Rectal smooth muscle tissue (tissue), 1 donor: ENCODE measurements at regions not wholly inside any gene's neighbourhood (a gene's known extent, or its start where the extent isn't known, plus 50 kb on each side); places are given as distances from the start of the nearest gene placed in this dataset.

Experiments
- H3K27ac ChIP-seq: one replicate; pipeline ENCODE4 v1.7.0; 2013; ENCODE audit warnings: low read depth, low read length, inconsistent platforms
- H3K27me3 ChIP-seq: one replicate; pipeline ENCODE4 v1.7.0; 2013; ENCODE audit warnings: low read length; ENCODE audit not compliant: control insufficient read depth, insufficient read depth
- H3K36me3 ChIP-seq: one replicate; pipeline ENCODE4 v1.7.0; 2013; ENCODE audit warnings: low read length; ENCODE audit not compliant: control insufficient read depth, insufficient read depth
- H3K4me1 ChIP-seq: one replicate; pipeline ENCODE4 v1.7.0; 2013; ENCODE audit warnings: low read length; ENCODE audit not compliant: control insufficient read depth, insufficient read depth
- H3K4me3 ChIP-seq: one replicate; pipeline ENCODE4 v1.7.0; 2013; ENCODE audit warnings: low read length
- H3K9ac ChIP-seq: one replicate; pipeline ENCODE4 v1.7.0; 2013; ENCODE audit warnings: low read length

DNA sequence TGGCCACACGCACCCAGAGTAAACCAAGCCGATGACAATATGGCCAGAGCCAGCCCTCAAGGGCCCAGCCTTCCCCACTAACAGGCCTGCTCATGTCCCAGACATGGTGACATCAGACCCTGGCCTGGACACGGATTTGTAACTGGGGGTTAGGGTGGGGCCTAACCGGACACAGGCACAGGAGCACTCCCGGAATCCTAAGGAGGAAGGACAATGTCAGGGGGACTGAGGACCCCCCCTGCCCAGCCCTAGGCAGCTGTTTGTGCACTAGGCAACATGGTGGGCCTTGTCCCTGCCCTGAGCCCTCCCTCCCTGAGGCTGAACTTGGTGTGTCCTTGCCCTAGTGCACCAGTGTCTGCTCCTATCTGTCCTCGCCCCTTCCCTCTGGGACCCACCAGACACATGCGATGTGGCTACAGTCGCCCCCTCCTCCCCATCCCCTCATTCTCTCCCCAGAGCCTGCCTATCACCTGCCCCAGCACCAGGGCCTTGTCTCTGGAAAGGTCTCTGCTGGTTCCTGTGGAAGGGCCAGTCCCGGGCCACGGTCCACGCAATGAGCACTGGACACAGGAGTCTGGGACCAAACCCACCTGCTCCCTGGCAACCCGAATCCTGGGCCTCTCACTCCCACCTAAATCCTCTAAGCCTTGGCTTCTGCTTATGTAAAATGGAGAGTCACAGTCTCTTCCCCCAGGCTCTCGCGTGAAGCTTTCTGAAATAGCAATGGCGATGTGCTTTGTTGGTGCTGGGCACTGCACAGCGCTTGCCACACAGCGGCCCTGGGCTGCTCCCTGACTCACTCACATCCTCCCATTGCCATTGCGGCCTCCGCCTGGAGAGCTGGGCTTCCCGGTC is 76.5 kb upstream of the RAB6C start:
- no peak overlapping the region for H3K4me3 ChIP-seq
- H3K4me1 ChIP-seq = no peaks in the 10 kb centered on the region
- no peaks in the 10 kb centered on the region for H3K36me3 ChIP-seq
- no peaks in the 10 kb centered on the region for H3K27me3 ChIP-seq
- H3K27ac ChIP-seq = no peak overlapping the region
- no peak overlapping the region for H3K9ac ChIP-seq

DNA sequence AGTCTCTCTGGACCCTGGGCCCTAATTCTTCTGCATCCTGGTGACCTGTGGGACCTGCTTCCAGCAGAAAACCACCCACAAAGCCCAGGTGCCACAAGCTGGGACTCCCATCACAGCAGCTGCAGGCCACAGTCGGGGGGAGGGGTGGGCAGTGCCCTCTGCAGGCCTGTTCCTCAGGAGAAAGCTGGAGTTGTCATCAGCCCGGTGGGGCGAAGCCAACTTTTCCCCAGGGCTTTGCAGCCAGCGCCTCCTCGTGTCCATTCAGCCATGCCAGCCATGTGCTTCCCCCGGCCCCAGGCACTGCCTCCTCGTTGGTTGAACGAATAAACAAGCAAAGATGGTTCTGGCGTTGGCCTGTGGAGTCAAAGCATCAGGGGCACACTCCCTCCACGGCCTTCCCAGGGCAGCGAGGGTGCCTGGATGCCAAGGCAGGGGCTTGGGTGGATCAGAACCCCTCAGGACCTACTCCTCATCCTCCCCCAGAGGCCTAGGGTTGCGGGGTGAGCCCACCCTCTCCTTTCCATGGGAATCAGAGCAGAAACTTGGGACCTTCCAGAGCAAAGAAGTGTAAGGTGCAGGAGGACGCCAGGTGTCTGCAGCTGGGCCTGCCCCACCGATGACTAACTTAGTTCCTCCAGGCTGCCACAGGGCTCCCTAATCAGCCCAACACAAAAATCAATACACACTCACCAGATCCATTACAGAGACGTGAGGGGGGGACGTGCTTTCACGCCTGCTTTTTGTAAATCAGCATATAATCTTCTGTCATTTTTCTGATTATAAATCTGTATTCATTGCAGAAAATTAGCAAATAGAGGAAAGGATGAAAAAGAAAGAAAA is 75.7 kb upstream of the RAB6C start:
- Histone ChIP-seq H3K27ac (no peak overlapping the region), H3K4me1 (no peaks in the 10 kb centered on the region), H3K4me3 (no peak overlapping the region), H3K36me3 (no peaks in the 10 kb centered on the region), H3K9ac (no peak overlapping the region), H3K27me3 (no peaks in the 10 kb centered on the region)

DNA sequence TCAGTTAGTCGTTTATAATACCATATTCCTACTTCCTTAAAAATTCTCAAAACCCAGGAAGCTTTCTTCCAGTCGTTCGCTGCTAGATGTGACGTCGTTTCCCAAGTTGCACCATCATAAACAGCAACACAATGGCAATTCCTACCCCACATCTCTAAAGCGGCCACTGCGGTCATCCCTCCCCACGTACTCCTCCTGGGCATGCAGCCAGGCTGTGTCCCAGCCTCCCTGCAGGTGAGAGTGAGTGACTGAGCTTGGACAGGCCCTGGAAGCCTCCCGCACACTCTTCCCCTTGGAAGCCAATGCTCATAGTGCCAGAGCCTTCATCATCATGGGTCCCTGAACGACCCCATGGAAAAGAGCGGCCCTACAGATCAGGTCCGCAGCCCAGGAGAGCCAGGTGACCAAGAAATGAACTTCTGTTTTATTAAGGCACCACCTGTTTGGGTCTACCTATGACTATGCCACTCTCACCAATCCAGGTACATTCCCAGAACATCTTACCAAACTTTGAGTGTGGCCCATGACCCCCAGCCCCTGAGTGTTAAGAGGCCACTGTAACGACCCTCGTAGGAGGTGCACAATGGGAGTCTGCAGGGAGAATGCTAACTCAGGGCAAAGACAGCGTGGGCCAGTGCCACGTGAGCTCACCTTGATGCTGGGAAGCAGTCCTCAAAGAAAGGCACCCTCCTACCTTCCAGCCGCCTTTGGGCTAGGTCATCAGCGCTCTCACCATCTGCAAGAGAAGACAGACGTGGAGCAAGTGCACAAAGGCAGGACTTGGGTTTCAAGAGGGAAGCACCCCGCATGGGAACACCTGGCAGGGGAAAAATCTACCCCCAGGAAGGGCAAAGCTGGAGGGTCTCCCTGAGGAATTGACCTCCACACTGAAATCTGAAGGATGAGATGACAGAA is 74.7 kb upstream of the RAB6C start:
- Histone ChIP-seq H3K27ac (no peak overlapping the region), H3K36me3 (no peaks in the 10 kb centered on the region), H3K9ac (no peak overlapping the region), H3K4me1 (no peaks in the 10 kb centered on the region), H3K27me3 (no peaks in the 10 kb centered on the region), H3K4me3 (no peak overlapping the region)

DNA sequence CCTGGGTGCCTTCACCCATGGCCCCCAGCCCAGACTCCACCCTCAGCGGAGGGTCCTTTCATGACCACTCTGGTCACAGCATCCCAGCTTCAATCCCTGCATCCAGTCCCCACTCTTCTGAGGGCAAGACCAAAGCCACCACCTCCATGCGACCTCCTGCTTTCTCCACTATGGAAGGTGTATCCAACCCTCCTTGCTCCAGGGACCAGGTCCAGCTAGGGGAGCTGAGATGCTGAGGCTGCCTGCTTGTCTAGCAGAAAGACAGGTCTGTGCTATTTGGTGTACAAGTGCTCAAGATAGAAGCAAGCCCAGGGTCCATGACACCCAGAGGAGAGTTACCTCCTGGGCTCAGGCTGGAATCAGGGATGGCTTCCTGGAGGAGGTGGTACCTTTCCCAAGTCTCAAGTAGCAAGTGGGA is 73.8 kb upstream of the RAB6C start:
- Histone ChIP-seq H3K4me1 (no peaks in the 10 kb centered on the region), H3K27ac (no peak overlapping the region), H3K9ac (no peak overlapping the region), H3K27me3 (no peaks in the 10 kb centered on the region), H3K36me3 (no peaks in the 10 kb centered on the region), H3K4me3 (no peak overlapping the region)

DNA sequence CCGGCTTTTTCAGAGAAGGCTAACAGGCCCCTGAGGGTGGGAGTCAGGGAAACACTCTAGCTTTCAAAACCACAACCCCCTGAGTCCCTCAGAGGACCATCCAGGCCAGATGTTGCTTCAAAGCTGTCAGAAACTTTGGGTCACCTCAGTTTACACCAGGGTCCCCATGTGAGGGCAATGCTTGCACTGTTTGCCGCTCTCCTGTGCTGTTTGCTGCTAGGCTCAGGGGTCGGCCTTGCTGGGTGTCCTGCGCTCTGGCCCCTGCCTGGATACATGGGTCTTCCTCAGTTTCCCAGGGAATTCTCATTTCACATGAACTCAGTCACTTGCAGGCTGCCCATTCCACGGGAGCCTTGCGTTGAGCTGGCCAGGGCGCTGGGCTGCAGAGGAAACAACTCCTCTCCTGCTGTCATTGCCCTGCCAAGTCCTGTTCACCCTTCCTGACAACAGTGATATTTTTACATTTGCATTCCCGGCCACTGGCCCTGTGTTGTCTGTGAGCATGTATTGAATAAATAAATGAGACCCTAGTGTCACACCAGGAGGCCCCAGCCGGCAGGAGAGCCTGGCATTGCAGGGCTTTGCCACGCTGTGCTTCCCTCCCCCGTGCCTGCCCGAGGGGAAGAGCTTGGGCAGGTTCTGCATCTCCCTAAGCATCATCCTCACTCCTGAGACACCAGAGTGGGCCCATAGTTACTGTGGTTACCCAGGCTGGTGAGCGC is 73.2 kb upstream of the RAB6C start:
- no peak overlapping the region for H3K9ac ChIP-seq
- no peak overlapping the region for H3K4me3 ChIP-seq
- no peaks in the 10 kb centered on the region for H3K27me3 ChIP-seq
- no peaks in the 10 kb centered on the region for H3K36me3 ChIP-seq
- H3K4me1 ChIP-seq = no peaks in the 10 kb centered on the region
- no peak overlapping the region for H3K27ac ChIP-seq

DNA sequence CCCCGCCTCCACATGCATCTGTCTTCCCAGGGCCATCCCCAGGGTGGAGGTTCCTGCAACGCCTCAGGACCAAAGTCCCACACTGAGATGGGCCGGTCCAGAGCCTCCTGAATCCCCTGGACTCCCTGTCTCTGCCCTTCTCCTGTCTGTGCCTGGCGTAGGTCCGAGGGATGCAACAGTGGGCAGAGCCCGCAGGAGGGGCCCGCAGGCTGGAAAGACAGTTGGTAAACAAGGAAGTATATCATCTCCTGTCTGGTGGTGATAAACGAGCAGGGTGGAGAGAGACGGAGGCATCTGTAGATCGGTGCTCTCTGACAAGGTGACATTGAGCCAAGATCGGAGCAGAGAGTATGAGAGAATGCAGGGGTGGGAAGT is 72.6 kb upstream of the RAB6C start:
- Histone ChIP-seq H3K36me3 (no peaks in the 10 kb centered on the region), H3K27ac (no peak overlapping the region), H3K4me1 (no peaks in the 10 kb centered on the region), H3K27me3 (no peaks in the 10 kb centered on the region), H3K4me3 (no peak overlapping the region), H3K9ac (no peak overlapping the region)

DNA sequence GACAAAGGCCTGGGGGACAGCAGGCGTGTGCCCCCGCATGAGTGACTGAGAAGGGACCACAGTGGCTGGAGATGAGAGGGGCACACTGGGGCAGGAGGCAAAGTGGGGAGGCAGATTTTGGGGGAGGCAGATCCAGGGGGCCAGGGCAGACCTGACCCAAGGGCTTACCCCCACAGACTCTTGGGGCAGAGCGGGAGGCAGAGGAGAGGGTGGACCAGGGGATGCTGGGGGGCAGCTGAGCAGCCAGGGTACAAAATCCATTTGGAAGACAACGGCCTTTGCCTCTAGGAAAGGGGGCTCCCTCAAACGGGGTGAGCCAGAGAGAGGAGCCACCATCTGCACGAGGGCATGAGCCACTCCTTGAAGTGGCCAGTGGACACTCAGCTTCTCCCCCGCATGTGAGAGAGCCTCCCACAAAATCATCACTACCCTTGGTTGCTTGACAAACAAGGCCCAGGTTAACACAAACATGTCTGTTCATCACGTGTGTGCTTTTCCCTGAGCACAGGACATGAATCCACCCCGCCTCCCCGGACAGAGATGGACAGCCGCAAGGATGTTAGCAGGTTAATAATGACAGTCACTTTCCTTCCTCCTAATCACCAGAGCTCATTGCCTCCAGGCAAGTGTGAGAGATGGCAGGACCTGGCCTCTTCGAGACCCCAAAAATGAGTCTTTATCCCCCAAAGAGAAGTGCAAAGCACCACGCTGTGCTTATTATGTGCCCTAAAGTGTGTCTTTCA is 72.0 kb upstream of the RAB6C start:
- Histone ChIP-seq H3K27me3 (no peaks in the 10 kb centered on the region), H3K9ac (no peak overlapping the region), H3K4me3 (no peak overlapping the region), H3K4me1 (no peaks in the 10 kb centered on the region), H3K36me3 (no peaks in the 10 kb centered on the region), H3K27ac (no peak overlapping the region)

DNA sequence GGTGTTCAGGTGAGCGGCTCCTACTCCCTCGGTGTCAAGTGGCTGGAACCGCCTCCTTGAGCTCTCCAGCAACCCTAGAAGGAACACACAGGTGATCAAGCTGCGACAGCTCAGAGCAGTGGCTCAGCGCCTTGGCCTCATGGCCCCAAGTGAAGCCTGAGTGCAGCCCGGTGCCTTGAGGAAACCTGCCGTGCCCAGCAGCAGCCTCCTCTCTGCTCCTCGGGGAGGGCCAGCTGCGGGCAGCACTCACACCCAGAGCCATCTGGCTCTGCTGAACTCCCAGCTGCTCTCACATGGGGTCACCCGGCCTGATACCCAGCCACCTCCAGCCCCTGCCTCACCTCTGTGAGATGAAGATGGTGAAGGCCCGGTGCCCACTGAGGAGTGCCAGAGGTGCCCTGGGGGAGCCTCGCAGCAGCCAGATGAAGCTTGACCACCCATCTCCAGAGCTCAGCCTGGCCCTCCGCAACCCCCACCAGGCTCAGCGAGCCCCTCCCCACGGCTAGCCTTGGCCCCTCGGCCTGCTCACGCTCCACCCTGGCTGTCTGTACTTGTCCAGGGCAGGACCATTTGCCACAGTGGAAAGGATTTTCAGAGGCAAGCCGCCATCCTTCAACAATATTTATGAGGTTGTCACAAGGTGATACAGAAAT is 70.6 kb upstream of the RAB6C start:
- no peak overlapping the region for H3K9ac ChIP-seq
- H3K27ac ChIP-seq = no peak overlapping the region
- H3K4me3 ChIP-seq = no peak overlapping the region
- no peaks in the 10 kb centered on the region for H3K27me3 ChIP-seq
- no peaks in the 10 kb centered on the region for H3K36me3 ChIP-seq
- H3K4me1 ChIP-seq = no peaks in the 10 kb centered on the region

DNA sequence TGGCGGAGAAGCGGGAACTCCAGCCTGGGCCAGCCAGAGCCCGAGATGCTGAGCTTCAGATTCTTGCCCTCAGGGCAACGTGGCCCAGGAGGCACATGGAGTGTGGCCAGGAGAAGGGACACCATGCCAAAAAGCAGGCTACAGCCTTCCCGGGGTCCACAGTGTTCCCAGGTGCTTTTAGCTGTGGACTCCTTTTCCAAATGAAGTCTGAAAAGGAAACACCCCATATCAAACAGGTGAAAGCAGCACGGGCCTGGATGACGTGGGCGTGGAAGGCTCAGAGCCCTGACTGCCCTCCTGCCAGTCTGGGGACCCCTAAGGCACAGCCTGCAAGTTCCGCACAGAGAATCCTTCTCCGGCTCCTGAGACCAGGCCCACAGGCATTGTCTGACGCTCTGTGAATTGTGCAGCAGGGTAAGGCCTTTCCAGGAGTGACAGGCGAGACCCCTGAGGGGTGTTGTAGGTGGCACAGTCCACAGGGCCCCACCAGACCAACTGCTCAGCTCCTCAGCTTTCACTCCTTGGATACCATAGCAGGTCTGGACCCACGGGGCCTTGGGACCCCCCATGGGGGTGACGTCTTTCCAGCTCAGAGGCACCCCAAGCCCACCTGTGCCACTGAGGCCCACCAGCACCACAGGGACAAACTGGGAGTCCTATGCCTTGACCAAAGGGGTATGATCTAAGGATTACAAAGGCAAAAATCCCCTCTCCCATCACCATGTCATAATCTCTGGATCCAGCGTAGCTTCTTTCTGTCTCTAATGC is 69.6 kb upstream of the RAB6C start:
- no peak overlapping the region for H3K4me3 ChIP-seq
- H3K36me3 ChIP-seq = no peaks in the 10 kb centered on the region
- H3K4me1 ChIP-seq = no peaks in the 10 kb centered on the region
- no peak overlapping the region for H3K27ac ChIP-seq
- H3K9ac ChIP-seq = no peak overlapping the region
- H3K27me3 ChIP-seq = no peaks in the 10 kb centered on the region

DNA sequence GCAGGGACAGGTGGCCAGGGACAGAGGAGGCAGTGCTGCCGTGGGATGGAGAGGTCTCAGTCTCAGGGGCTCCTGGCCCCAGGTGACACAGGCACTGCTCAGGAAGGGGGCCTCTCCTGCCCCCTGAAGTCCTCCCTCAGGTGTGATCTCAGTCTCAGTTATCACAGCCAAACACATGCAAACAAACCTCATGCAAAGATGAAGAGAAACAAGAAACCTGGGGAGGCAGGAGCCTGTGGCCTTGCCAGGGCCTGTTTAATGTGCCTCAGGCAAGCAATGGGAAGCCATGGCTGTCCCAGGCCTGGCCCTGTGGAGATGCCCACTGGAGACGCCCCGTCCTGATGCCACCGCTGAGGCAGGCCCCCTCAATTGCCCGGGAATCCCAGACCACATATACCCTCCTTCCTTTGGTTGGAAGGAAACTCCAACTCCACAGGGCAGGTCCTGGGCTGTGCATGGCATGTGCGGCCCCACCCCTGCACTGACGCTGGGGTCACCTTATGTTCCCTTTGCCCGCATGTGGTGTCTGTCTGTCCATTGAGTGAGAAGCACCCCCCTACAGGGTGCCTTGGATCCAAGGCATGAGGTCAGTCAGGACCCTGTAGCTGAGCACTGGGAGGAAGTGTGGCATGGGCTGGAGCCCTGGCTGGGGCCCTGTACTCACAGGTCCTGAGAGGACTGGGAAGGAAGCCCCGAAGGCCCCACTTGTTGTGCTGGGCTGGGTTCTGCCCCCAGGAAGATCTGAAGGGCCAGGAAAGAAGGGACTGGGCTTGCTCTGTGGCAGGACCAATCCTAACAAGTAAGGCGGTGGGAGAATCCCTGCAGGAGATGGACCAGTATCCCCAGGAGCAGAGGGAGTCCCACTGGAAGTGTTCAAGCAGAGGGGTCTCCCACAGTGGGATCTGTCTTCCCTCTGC is 68.8 kb upstream of the RAB6C start:
- no peak overlapping the region for H3K9ac ChIP-seq
- no peaks in the 10 kb centered on the region for H3K27me3 ChIP-seq
- H3K36me3 ChIP-seq = no peaks in the 10 kb centered on the region
- H3K4me3 ChIP-seq = no peak overlapping the region
- no peaks in the 10 kb centered on the region for H3K4me1 ChIP-seq
- no peak overlapping the region for H3K27ac ChIP-seq
